ENCODE measurements at regions not wholly inside any gene's neighbourhood (a gene's known extent, or its start where the extent isn't known, plus 50 kb on each side); places are given as distances from the start of the nearest gene placed in this dataset.
"Not testable (repeated sequence)": the region's sequence is repeated elsewhere in the genome, so short reads cannot be mapped to it uniquely, and the experiment has no call there.

DNA sequence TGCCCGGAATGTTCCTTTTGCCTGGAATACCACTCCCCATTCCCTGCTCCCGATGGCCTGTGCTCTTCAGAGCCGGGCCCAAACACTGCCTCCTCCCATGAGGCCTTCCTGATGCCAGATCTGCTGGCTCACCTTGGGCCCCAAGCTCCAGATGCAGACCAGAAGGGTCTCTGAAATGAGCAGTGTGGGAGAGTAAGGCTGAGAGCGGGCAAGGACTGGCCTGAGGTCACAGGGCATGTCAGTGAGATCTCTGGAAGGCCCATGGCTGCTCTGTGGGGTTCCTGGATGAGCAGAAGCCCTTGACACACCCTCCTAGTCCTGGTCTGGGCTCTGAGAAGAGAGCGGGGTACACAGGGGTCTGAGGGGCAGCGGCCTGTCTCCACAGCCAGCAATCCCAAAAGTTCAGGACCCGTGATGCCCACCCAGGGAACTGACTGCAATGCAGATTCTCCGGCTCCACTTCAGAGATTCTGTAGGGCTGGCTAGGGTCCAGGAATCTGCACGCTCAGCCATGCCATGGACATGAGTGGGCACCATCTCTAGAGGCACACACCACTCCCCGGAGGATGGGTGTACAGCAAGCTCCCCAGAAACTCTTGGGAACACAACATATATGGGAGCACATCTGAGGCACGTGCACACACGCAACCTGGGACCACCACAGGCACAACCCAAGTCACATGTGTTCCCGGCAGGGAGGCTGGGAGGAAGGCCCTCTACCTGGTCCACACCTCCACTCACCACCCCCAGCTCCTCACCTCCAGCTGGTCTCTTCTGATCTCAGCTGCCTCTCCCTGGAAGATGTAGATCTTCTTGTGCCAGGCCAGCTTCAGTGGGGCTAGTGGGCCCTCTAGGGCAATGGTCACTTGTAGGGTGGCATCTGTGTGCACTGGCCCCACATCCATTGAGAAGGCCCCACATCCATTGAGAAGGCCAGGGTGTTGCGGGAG lies 166.6 kb downstream of the GOLGA6L4 start:
- TF ChIP-seq YY1 (IDR thresholded peaks at IDR 0.05; ENCODE audit: extremely low read depth, insufficient replicate concordance, low read depth, low read length); CEBPB (IDR thresholded peaks at IDR 0.05; ENCODE audit: low read depth); POLR2A (IDR thresholded peaks at IDR 0.05; ENCODE audit: borderline replicate concordance, extremely low read depth, insufficient read depth, insufficient read length); TCF7L2 (IDR thresholded peaks at IDR 0.05; ENCODE audit: borderline replicate concordance, extremely low read depth, insufficient read depth, insufficient read length); FOSL1 (IDR thresholded peaks at IDR 0.05; ENCODE audit: low read depth); ATF3 (IDR thresholded peaks at IDR 0.05); EZH2 (IDR thresholded peaks at IDR 0.05); SIN3A (IDR thresholded peaks at IDR 0.05; ENCODE audit: low read depth): not testable (repeated sequence)
- TF ChIP-seq, protein P1, sequence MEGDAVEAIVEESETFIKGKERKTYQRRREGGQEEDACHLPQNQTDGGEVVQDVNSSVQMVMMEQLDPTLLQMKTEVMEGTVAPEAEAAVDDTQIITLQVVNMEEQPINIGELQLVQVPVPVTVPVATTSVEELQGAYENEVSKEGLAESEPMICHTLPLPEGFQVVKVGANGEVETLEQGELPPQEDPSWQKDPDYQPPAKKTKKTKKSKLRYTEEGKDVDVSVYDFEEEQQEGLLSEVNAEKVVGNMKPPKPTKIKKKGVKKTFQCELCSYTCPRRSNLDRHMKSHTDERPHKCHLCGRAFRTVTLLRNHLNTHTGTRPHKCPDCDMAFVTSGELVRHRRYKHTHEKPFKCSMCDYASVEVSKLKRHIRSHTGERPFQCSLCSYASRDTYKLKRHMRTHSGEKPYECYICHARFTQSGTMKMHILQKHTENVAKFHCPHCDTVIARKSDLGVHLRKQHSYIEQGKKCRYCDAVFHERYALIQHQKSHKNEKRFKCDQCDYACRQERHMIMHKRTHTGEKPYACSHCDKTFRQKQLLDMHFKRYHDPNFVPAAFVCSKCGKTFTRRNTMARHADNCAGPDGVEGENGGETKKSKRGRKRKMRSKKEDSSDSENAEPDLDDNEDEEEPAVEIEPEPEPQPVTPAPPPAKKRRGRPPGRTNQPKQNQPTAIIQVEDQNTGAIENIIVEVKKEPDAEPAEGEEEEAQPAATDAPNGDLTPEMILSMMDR (IDR thresholded peaks at IDR 0.05 in 2 of 3, conservative IDR thresholded peaks at IDR 0.05 in 1 of 3; ENCODE audit: borderline replicate concordance in 1 of 3, insufficient read depth in 1 of 3, low read depth in 2 of 3, low read length in 2 of 3), result not testable (repeated sequence)
